ENCODE measurements at regions not wholly inside any gene's neighbourhood (a gene's known extent, or its start where the extent isn't known, plus 50 kb on each side); places are given as distances from the start of the nearest gene placed in this dataset.

GRCh38 chr6:78523622-78524021 is 343.7 kb upstream of the IRAK1BP1 start:
- Histone ChIP-seq H3K27ac (ENCODE audit: insufficient read depth, low read length) (no peak overlapping the region), H2AK9ac (replicated peaks; ENCODE audit: low read depth, low read length, poor library complexity) (no peak overlapping the region), H3K14ac (replicated peaks; ENCODE audit: low read depth, low read length) (no peak overlapping the region), H2AK5ac (ENCODE audit: low read depth, low read length) (no peak overlapping the region), H4K5ac (ENCODE audit: low read depth, low read length) (no peak overlapping the region), H3K9me1 (ENCODE audit: insufficient read depth, low read length) (no peaks in the 10 kb centered on the region), H3K23ac (ENCODE audit: low read depth, low read length) (no peak overlapping the region), H3K9ac (ENCODE audit: low read depth, low read length) (no peak overlapping the region), H4K91ac (ENCODE audit: insufficient read depth, low read depth, low read length) (no peak overlapping the region), H4K8ac (ENCODE audit: low read depth in 2 of 2, low read length in 2 of 2) (no peak overlapping the region; a peak in 1 of 4 replicates), H2BK120ac (ENCODE audit: low read depth, low read length) (no peak overlapping the region), H3K4me3 (ENCODE audit: insufficient read depth, low read depth, low read length) (no peak overlapping the region), H3K4ac (ENCODE audit: low read depth, low read length) (no peak overlapping the region), H3K56ac (ENCODE audit: extremely low read depth, insufficient read depth, low read length) (no peak overlapping the region), H3K36me3 (ENCODE audit: control insufficient read depth, insufficient read depth, low read length) (no peaks in the 10 kb centered on the region), H2BK5ac (ENCODE audit: low read depth, low read length, poor library complexity, severe bottlenecking) (no peak overlapping the region), H2BK15ac (ENCODE audit: low read depth, low read length) (no peak overlapping the region), H3K4me2 (ENCODE audit: low read depth, low read length) (no peak overlapping the region), H4K20me1 (ENCODE audit: insufficient read depth, low read length) (no peaks in the 10 kb centered on the region), H2AFZ (replicated peaks; ENCODE audit: low read length, poor library complexity) (no peak overlapping the region), H3K9me3 (ENCODE audit: control insufficient read depth, insufficient read depth, low read length) (no peaks in the 10 kb centered on the region), H3K79me1 (ENCODE audit: low read depth in 1 of 2, low read length in 2 of 2) (no peaks in the 10 kb centered on the region), H2BK20ac (ENCODE audit: low read depth, low read length) (no peak overlapping the region), H3K4me1 (ENCODE audit: control insufficient read depth, insufficient read depth, low read length) (no peaks in the 10 kb centered on the region; the same call in 1 of the 2 replicates), H3K27me3 (ENCODE audit: control insufficient read depth, insufficient read depth, low read length) (no peaks in the 10 kb centered on the region; the same call in 1 of the 2 replicates), H3K18ac (ENCODE audit: low read depth, low read length) (peak overlapping the region; percentile 68; the same call in 1 of the 2 replicates)
- in situ Hi-C loops (cut with MboI; ENCODE audit: low sequenced_read_pairs) (no loop called here), dilution Hi-C loops (cut with HindIII; ENCODE audit: low sequenced_read_pairs, unreplicated experiment) (no loop called here), intact Hi-C loops (cut with micrococcal nuclease) (no loop called here)
- TF ChIP-seq, protein P1, sequence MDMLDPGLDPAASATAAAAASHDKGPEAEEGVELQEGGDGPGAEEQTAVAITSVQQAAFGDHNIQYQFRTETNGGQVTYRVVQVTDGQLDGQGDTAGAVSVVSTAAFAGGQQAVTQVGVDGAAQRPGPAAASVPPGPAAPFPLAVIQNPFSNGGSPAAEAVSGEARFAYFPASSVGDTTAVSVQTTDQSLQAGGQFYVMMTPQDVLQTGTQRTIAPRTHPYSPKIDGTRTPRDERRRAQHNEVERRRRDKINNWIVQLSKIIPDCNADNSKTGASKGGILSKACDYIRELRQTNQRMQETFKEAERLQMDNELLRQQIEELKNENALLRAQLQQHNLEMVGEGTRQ (IDR thresholded peaks at IDR 0.05; ENCODE audit: low read depth, low read length) = no peak
- no peak for TF ChIP-seq MAFK (IDR thresholded peaks at IDR 0.05; ENCODE audit: low read depth, low read length)
- no peak for TF ChIP-seq RAD21 (IDR thresholded peaks at IDR 0.05; ENCODE audit: low read length)
- no peak for TF ChIP-seq POLR2A (IDR thresholded peaks at IDR 0.05; ENCODE audit: low read depth, low read length)
- no peak for TF ChIP-seq MAZ (IDR thresholded peaks at IDR 0.05; ENCODE audit: borderline replicate concordance, low read depth, low read length)
- no peak for TF ChIP-seq MXI1 (IDR thresholded peaks at IDR 0.05; ENCODE audit: borderline replicate concordance, low read depth, low read length)
- TF ChIP-seq CHD1 (IDR thresholded peaks at IDR 0.05; ENCODE audit: low read depth, low read length) = no peak
- CTCF ChIA-PET = no interaction called here
- POLR2A ChIA-PET (ENCODE audit: unreplicated experiment) = no interaction called here
- DNase-seq (no peak), ATAC-seq (ENCODE audit: low read depth) (no peak)
- BruUV-seq (replicated peaks) = no TSS peak

Data from IMR-90 (cell line).